ENCODE measurements at regions not wholly inside any gene's neighbourhood (a gene's known extent, or its start where the extent isn't known, plus 50 kb on each side); places are given as distances from the start of the nearest gene placed in this dataset.

GRCh38 chr16:27618606-27619327 is 68.8 kb downstream of the KATNIP start:
- FAIRE-seq (no peak), DNase-seq (peak in 2 of 5 donors; percentile 53 to 61)
- no peak overlapping the region for H3K27ac ChIP-seq (ENCODE audit: low read depth in 2 of 2, low read length in 2 of 2)
- no peaks in the 10 kb centered on the region for H3K27me3 ChIP-seq (ENCODE audit: control insufficient read depth, insufficient read depth, low read length)
- no peak overlapping the region for H3K4me3 ChIP-seq (ENCODE audit: low read length in 3 of 3)
- no peaks in the 10 kb centered on the region for H3K9me3 ChIP-seq (ENCODE audit: control insufficient read depth in 2 of 3, insufficient read depth in 1 of 3, low read length in 3 of 3)
- H3K4me1 ChIP-seq (ENCODE audit: control insufficient read depth in 2 of 3, insufficient read depth in 2 of 3, low read depth in 1 of 3, low read length in 3 of 3), result peaks cover 4 to 9% (median 6%) of the 10 kb centered on the region in 3 donors
- intact Hi-C loops (cut with DNase I), result no loop called here
- TF ChIP-seq CTCF (IDR thresholded peaks at IDR 0.05; ENCODE audit: borderline replicate concordance, extremely low read depth, insufficient read depth), result no peak
- no peaks in the 10 kb centered on the region for H3K36me3 ChIP-seq (ENCODE audit: control insufficient read depth in 2 of 3, insufficient read depth in 3 of 3, low read length in 3 of 3)
- H3K9ac ChIP-seq (ENCODE audit: low read length in 3 of 3), result no peak overlapping the region

DNA sequence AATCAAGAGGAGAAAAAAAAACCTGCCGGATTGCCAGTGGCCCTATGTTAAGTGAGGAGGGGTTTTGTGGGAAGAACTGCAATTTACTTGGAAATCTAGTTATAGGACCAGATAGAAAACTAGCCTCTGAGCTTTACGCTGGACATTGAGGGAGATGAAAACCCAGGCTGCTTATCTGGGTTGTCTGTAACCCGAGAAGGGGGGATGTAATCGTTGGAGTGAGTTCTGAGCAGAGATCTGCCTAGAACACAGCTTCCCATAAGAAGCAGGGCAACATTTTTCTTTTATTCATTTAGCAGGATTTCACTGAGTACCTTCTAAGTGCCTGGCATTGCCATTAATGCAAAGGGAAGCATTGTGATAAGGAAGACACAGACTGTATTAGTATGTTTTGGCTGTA is 70.6 kb downstream of the KATNIP start:
- Histone ChIP-seq H3K27me3 (ENCODE audit: control insufficient read depth, insufficient read depth, low read length) (no peaks in the 10 kb centered on the region), H3K4me3 (ENCODE audit: low read length in 3 of 3) (no peak overlapping the region), H3K36me3 (ENCODE audit: control insufficient read depth in 2 of 3, insufficient read depth in 3 of 3, low read length in 3 of 3) (no peaks in the 10 kb centered on the region), H3K27ac (ENCODE audit: low read depth in 2 of 2, low read length in 2 of 2) (no peak overlapping the region), H3K9ac (ENCODE audit: low read length in 3 of 3) (no peak overlapping the region), H3K9me3 (ENCODE audit: control insufficient read depth in 2 of 3, insufficient read depth in 1 of 3, low read length in 3 of 3) (no peaks in the 10 kb centered on the region), H3K4me1 (ENCODE audit: control insufficient read depth in 2 of 3, insufficient read depth in 2 of 3, low read depth in 1 of 3, low read length in 3 of 3) (peaks cover 4 to 11% (median 6%) of the 10 kb centered on the region in 3 donors)
- TF ChIP-seq CTCF (IDR thresholded peaks at IDR 0.05; ENCODE audit: borderline replicate concordance, extremely low read depth, insufficient read depth), result no peak
- intact Hi-C loops (cut with DNase I), result no loop called here
- no peak for FAIRE-seq
- no peak for DNase-seq

GRCh38 chr16:27624154-27625049 is 74.5 kb downstream of the KATNIP start:
- Histone ChIP-seq H3K4me3 (ENCODE audit: low read length in 3 of 3) (no peak overlapping the region), H3K36me3 (ENCODE audit: control insufficient read depth in 2 of 3, insufficient read depth in 3 of 3, low read length in 3 of 3) (no peaks in the 10 kb centered on the region), H3K9ac (ENCODE audit: low read length in 3 of 3) (no peak overlapping the region), H3K27me3 (ENCODE audit: control insufficient read depth, insufficient read depth, low read length) (no peaks in the 10 kb centered on the region), H3K27ac (ENCODE audit: low read depth in 2 of 2, low read length in 2 of 2) (no peak overlapping the region), H3K9me3 (ENCODE audit: control insufficient read depth in 2 of 3, insufficient read depth in 1 of 3, low read length in 3 of 3) (no peaks in the 10 kb centered on the region), H3K4me1 (ENCODE audit: control insufficient read depth in 2 of 3, insufficient read depth in 2 of 3, low read depth in 1 of 3, low read length in 3 of 3) (peaks cover 0 to 6% (median 6%) of the 10 kb centered on the region in 3 donors)
- DNase-seq (no peak), FAIRE-seq (no peak)
- intact Hi-C loops (cut with DNase I), result no loop called here
- no peak for TF ChIP-seq CTCF (IDR thresholded peaks at IDR 0.05; ENCODE audit: borderline replicate concordance, extremely low read depth, insufficient read depth)
